22Rv1 (cell line): ENCODE measurements at regions not wholly inside any gene's neighbourhood (a gene's known extent, or its start where the extent isn't known, plus 50 kb on each side); places are given as distances from the start of the nearest gene placed in this dataset.

Experiments used
- H3K27ac ChIP-seq: fragments of 450-650 bp; 2 replicates; pipeline ENCODE4 v1.5.1; 2017
- ZFX ChIP-seq: fragments of 450-650 bp; IDR thresholded peaks from 2 replicates; pipeline ENCODE4 v1.6.1; 2017; ENCODE audit warnings: antibody characterized with exemption, borderline replicate concordance
- TF ChIP-seq, protein P1 (sequence below): fragments of 450-650 bp; IDR thresholded peaks from 2 replicates; pipeline ENCODE4 v1.5.1; 2017; ENCODE audit warnings: mild to moderate bottlenecking

DNA sequence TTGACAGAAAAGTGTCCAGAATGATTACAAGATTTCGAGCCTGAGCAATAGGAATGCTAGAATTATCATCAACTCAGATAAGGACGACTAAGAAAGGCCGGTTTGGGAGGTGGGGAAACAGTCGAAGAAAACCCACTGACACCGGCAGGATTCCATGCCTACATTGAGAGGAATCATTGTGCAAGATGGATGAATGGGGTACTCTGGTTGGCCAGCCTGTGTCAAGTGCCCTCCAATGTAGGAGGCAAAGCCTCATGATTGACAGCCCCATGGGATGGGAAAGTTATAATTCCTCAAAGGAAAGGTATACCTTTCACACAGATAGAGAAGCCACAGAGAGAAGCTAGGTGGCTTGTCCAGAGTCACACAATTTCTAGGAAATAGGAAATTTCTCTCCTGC is 153.5 kb upstream of the CTTNBP2NL start:
- no peak overlapping the region for H3K27ac ChIP-seq
- TF ChIP-seq, protein P1, sequence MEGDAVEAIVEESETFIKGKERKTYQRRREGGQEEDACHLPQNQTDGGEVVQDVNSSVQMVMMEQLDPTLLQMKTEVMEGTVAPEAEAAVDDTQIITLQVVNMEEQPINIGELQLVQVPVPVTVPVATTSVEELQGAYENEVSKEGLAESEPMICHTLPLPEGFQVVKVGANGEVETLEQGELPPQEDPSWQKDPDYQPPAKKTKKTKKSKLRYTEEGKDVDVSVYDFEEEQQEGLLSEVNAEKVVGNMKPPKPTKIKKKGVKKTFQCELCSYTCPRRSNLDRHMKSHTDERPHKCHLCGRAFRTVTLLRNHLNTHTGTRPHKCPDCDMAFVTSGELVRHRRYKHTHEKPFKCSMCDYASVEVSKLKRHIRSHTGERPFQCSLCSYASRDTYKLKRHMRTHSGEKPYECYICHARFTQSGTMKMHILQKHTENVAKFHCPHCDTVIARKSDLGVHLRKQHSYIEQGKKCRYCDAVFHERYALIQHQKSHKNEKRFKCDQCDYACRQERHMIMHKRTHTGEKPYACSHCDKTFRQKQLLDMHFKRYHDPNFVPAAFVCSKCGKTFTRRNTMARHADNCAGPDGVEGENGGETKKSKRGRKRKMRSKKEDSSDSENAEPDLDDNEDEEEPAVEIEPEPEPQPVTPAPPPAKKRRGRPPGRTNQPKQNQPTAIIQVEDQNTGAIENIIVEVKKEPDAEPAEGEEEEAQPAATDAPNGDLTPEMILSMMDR = no peak
- TF ChIP-seq ZFX = no peak

DNA sequence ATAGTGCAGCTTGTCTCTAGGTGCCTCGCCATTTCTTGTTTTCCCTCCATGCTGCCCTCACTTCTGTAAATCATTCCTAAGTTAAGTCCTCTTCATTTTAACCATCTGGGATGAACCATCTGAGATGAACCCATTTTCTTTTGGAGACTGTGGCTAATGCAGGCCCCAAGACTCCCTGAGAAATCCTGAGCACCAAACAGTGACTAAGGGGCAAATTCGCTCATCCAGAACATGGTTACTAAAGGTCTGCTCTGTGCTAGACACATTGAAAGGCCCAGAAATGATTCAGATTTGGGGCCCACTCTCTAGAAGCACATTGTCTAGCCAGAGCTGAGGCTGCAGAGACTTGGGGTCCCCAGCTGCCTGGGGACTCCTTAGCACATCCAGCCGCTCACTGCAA is 151.9 kb upstream of the CTTNBP2NL start:
- TF ChIP-seq, protein P1 = no peak
- no peak for TF ChIP-seq ZFX
- H3K27ac ChIP-seq = no peak overlapping the region

DNA sequence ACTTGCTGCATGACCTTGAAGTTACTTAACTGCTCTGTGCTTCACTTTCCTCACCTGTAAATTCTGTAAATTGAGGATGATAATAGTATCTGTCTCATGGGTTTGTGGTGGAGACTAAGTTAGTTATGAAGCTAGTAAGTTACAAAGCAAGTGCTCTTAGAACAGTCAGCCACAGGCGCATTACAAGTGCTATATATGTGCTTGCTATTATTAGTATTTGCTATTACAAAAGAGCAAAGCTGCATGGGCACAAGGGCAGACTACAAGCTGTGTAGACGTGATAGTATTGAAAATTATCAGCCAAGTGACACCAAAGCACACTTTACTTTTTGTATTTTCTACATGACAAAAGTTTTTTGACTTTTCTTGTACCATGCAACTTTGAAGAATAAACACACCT is 150.9 kb upstream of the CTTNBP2NL start:
- TF ChIP-seq, protein P1 = no peak
- no peak for TF ChIP-seq ZFX
- no peak overlapping the region for H3K27ac ChIP-seq

DNA sequence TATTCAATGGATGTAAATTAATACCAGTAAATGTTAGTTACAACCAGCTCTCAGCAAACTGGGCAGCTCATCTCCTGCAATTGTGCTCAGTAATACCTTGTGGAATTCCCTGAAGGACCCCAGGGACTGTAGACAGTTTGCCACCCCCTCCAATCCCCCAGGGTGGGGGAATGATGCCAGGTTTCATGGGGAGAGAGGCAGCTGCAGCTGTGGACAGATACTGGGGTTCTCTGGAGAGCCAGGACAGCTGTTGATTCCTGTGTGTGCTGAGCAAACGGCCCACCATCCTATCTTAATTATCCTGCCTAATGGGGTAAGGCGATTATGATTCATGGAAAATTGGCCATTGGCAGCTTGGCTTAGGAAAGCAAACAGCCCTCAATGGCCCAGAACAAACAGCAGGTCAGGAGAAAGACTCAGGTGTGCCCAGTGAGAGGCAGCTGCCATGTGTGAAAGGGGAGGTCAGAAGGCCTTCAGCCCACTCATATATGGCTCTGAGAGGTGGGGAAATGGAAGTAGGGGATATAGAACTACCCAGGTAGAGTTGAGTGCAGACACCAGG is 148.9 kb upstream of the CTTNBP2NL start:
- no peak for TF ChIP-seq ZFX

DNA sequence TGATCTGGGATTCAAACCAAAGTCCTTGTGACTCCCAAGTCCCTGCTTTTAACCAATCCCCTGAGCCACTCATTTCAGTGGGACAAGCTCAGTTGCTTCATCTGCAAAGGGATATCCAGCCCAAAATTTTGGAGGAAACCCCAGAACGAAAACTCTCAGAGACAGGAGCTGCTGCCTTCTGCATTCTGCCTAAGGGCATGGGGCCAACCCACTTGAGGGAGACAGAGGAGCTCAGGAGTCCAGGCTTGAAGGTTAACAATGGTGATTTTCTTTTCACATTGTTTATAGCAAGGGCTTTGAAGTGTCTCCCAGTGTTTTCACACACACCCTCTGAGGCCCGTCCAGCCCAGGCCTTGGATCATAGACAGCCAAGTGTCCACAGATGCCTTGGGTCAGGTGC is 148.1 kb upstream of the CTTNBP2NL start:
- no peak for TF ChIP-seq ZFX
- TF ChIP-seq, protein P1 = no peak
- H3K27ac ChIP-seq = no peak overlapping the region

More for the DNA sequence above, 148.9 kb upstream of the CTTNBP2NL start:
- H3K27ac ChIP-seq = no peak overlapping the region

DNA sequence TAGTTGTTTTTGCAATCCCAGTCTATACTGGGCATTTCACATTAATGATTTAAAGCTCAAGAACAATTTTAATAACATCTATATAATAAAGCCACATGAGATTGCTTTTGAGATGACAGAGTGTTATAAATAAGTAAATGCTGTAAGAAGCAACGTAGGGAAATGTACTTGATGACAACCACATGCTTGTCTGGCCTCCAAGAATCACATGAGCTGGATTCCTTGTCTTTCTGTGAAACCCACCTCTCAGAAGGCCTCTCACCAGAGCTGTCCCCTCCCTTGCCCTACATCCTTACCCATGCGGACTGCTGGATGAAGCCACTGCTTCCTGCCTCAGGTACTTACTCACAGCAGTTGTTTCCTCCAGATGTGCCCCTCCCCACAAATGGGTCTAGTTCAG is 145.1 kb upstream of the CTTNBP2NL start:
- TF ChIP-seq, protein P1 = no peak
- TF ChIP-seq ZFX = no peak
- H3K27ac ChIP-seq = no peak overlapping the region

DNA sequence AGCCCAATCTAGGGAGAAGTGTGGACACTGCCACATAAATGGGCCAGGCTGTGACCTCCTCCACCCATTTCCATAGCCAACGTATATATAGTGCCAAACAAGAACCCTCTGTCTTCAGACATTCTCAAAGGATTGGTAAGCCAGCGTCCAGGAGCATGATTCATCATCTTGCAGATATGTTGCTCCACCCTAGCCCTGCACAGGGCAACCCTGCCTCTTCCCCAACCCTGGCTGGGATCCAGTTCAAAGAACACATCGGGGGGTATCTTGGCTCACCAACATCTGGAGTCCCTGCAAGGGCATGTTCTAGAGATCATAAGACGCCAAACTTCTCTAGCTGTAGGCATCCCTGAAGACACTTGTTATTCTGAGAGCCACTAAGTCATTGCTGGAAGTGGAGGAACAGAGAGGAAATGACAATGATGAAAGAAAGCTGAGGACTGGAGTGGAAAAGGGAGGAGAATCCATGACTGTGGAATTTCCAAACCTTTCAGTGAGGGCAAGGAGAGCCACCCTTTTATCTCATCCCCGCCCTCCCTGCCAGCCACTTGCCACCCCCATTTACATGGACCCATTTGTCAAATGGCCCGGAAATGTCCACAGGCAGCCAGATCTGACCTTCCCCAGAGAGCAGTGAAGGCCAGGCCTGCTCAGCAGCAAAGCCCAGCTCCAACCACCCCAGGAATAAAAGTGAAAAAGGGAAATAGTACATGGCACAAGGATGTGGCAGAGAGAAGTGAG is 144.1 kb upstream of the CTTNBP2NL start:
- TF ChIP-seq ZFX = no peak
- TF ChIP-seq, protein P1 = no peak
- no peak overlapping the region for H3K27ac ChIP-seq
